MCF 10A (cell line): ENCODE measurements at regions not wholly inside any gene's neighbourhood (a gene's known extent, or its start where the extent isn't known, plus 50 kb on each side); places are given as distances from the start of the nearest gene placed in this dataset.

Experiments used
- BruUV-seq: library from RNA; stranded (reverse); fragments of 400-500 nt; replicated peaks from 2 replicates; lab custom pipeline; 2021; lab: Mats Ljungman, UMichigan
- CTCF ChIA-PET: fragments of 300-600 bp; sonication (Branson Sonifier 250); formaldehyde crosslinking; extraction: SDS; loops from one replicate; lab custom pipeline; 2021; ENCODE audit warnings: antibody characterized with exemption, inconsistent platforms; lab: Yijun Ruan, JAX
- POLR2A ChIA-PET: fragments of 300-600, 350-650 bp; sonication (Branson Sonifier 250); formaldehyde crosslinking; extraction: SDS; loops from one replicate; lab custom pipeline; 2020; ENCODE audit warnings: antibody characterized with exemption, inconsistent platforms; lab: Yijun Ruan, JAX
- DNase-seq: peaks from one replicate; pipeline ENCODE4 v3.0.0-alpha.2; 2018; ENCODE audit not compliant: unreplicated experiment
- H3K27ac Mint-ChIP-seq: one replicate; pipeline ENCODE4 v1.8.0; 2022; ENCODE audit warnings: mild to moderate bottlenecking, low read depth, mixed read lengths; ENCODE audit not compliant: unreplicated experiment
- H3K27me3 Mint-ChIP-seq: one replicate; pipeline ENCODE4 v1.8.0; 2022; ENCODE audit warnings: mixed read lengths; ENCODE audit not compliant: insufficient read depth, unreplicated experiment
- H3K36me3 Mint-ChIP-seq: one replicate; pipeline ENCODE4 v1.8.0; 2022; ENCODE audit warnings: mild to moderate bottlenecking, moderate library complexity, mixed read lengths; ENCODE audit not compliant: insufficient read depth, unreplicated experiment
- H3K4me1 Mint-ChIP-seq: one replicate; pipeline ENCODE4 v1.8.0; 2022; ENCODE audit warnings: mixed read lengths; ENCODE audit not compliant: insufficient read depth, unreplicated experiment
- H3K4me3 Mint-ChIP-seq: one replicate; pipeline ENCODE4 v1.8.0; 2022; ENCODE audit warnings: mild to moderate bottlenecking, moderate library complexity, mixed read lengths; ENCODE audit not compliant: unreplicated experiment
- H3K9me3 Mint-ChIP-seq: one replicate; pipeline ENCODE4 v1.8.0; 2022; ENCODE audit warnings: mixed read lengths; ENCODE audit not compliant: unreplicated experiment
- CTCF ChIP-seq: fragments of 200-600 bp; IDR thresholded peaks from one replicate; pipeline ENCODE4 v1.8.0; 2022; ENCODE audit warnings: antibody characterized with exemption, mild to moderate bottlenecking; ENCODE audit not compliant: unreplicated experiment
- intact Hi-C: fragments of 100-400 bp; cut with micrococcal nuclease; formaldehyde crosslinking; loops from 2 replicates; pipeline ENCODE4 v1.14.1; 2022

- Mint-ChIP-seq H3K27me3 (peaks cover 25% of the 10 kb centered on the region), H3K4me3 (no peak overlapping the region), H3K27ac (no peak overlapping the region), H3K4me1 (no peaks in the 10 kb centered on the region), H3K9me3 (no peaks in the 10 kb centered on the region), H3K36me3 (no peaks in the 10 kb centered on the region)
- ChIA-PET POLR2A (no interaction called here), CTCF (no interaction called here)
- BruUV-seq, result no TSS peak
- DNase-seq, result no peak
- TF ChIP-seq CTCF, result no peak
- intact Hi-C loops, result no loop called here
Observed at GRCh38 chr13:95440441-95441088, 112.0 kb upstream of the CLDN10 start.

GRCh38 chr13:95441326-95441725 lies 111.2 kb upstream of the CLDN10 start:
- ChIA-PET POLR2A (no interaction called here), CTCF (interaction anchor here (0.9 to 1.4 kb wide), 3 partner anchors 11 to 252 kb away, joined by 3 to 4 read pairs (median 3); no protein-coding TSS in a partner anchor)
- no TSS peak for BruUV-seq
- Mint-ChIP-seq H3K4me3 (no peak overlapping the region), H3K9me3 (no peaks in the 10 kb centered on the region), H3K4me1 (no peaks in the 10 kb centered on the region), H3K27me3 (peaks cover 30% of the 10 kb centered on the region), H3K36me3 (no peaks in the 10 kb centered on the region), H3K27ac (no peak overlapping the region)
- no peak for TF ChIP-seq CTCF
- intact Hi-C loops, result no loop called here
- DNase-seq, result no peak

- no peak overlapping the region for H3K4me3 Mint-ChIP-seq
- no peak for DNase-seq
- H3K27me3 Mint-ChIP-seq, result peaks cover 30% of the 10 kb centered on the region
- BruUV-seq, result no TSS peak
- no peak overlapping the region for H3K27ac Mint-ChIP-seq
- CTCF ChIA-PET, result interaction anchor here (0.6 to 1.3 kb wide), 3 partner anchors 40 to 83 kb away, joined by 3 read pairs; no protein-coding TSS in a partner anchor
- TF ChIP-seq CTCF, result no peak
- no peaks in the 10 kb centered on the region for H3K9me3 Mint-ChIP-seq
- no peaks in the 10 kb centered on the region for H3K36me3 Mint-ChIP-seq
- H3K4me1 Mint-ChIP-seq, result no peaks in the 10 kb centered on the region
- intact Hi-C loops, result no loop called here
- POLR2A ChIA-PET, result no interaction called here
Observed at GRCh38 chr13:95444006-95444730, 108.4 kb upstream of the CLDN10 start.

GRCh38 chr13:95445131-95445530 lies 107.4 kb upstream of the CLDN10 start:
- peaks cover 30% of the 10 kb centered on the region for H3K27me3 Mint-ChIP-seq
- DNase-seq, result no peak
- ChIA-PET CTCF (interaction anchor here (0.6 to 1.3 kb wide), 3 partner anchors 64 to 396 kb away, joined by 3 read pairs; no protein-coding TSS in a partner anchor), POLR2A (no interaction called here)
- H3K27ac Mint-ChIP-seq, result no peak overlapping the region
- intact Hi-C loops, result no loop called here
- no peak for TF ChIP-seq CTCF
- H3K4me1 Mint-ChIP-seq, result no peaks in the 10 kb centered on the region
- H3K4me3 Mint-ChIP-seq, result no peak overlapping the region
- no peaks in the 10 kb centered on the region for H3K9me3 Mint-ChIP-seq
- H3K36me3 Mint-ChIP-seq, result no peaks in the 10 kb centered on the region
- no TSS peak for BruUV-seq
